PC-9 (cell line): ENCODE measurements at regions not wholly inside any gene's neighbourhood (a gene's known extent, or its start where the extent isn't known, plus 50 kb on each side); places are given as distances from the start of the nearest gene placed in this dataset.

Experiments used
- CTCF ChIP-seq: fragments of 200-600 bp; sonication (generic); conservative IDR thresholded peaks from 2 replicates; pipeline ENCODE4 v1.6.1; 2017; ENCODE audit warnings: mixed run types, antibody characterized with exemption, mild to moderate bottlenecking, moderate library complexity
- EZH2 ChIP-seq: fragments of 200-600 bp; sonication (generic); IDR thresholded peaks from 2 replicates; pipeline ENCODE4 v1.8.0; 2017; ENCODE audit warnings: antibody characterized with exemption, low read depth

GRCh38 chr16:35377142-35377541 lies 1917.7 kb downstream of the TP53TG3F start:
- TF ChIP-seq CTCF = no peak
- no peak for TF ChIP-seq EZH2
